Effector CD4-positive, alpha-beta T cell (primary cell): ENCODE measurements at regions not wholly inside any gene's neighbourhood (a gene's known extent, or its start where the extent isn't known, plus 50 kb on each side); places are given as distances from the start of the nearest gene placed in this dataset.

Source experiments
- DNase-seq: peaks from one replicate; pipeline ENCODE4 v3.0.0-alpha.2; 2020

- no peak for DNase-seq
Observed at GRCh38 chr6:165229216-165229615, 80.2 kb downstream of the C6orf118 start.

DNA sequence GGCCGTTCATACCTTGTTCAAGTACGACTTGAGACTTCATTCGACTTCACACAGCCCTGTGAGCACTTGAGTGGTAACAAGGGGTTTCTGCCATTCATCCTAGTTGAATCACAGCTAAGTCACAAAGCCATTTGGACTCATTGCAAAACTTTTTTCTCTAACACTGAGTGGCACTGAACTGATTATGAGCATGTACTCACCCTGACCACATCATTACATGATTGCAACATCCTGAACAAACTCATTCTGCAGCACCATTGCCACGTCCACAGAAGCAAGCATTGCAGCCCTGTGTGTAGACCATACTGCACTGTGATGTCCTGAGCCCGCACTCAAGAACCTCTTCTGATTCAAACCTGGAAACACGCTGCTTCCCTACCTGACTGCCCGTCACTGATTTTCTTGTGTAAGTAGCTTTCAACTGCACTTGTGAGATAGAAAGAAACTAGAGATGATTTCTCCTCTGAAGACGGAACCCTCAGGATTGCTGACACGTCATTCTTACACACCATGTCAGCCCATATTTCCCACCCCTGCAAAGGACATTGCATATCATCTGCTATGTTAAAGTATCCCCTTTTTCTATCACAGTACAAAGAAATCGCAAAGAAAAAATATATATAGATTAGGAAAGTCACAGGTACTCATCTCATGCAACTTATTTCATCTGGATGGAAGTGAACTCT lies 81.6 kb downstream of the C6orf118 start:
- no peak for DNase-seq

GRCh38 chr6:165223736-165224135 lies 85.7 kb downstream of the C6orf118 start:
- no peak for DNase-seq

DNA sequence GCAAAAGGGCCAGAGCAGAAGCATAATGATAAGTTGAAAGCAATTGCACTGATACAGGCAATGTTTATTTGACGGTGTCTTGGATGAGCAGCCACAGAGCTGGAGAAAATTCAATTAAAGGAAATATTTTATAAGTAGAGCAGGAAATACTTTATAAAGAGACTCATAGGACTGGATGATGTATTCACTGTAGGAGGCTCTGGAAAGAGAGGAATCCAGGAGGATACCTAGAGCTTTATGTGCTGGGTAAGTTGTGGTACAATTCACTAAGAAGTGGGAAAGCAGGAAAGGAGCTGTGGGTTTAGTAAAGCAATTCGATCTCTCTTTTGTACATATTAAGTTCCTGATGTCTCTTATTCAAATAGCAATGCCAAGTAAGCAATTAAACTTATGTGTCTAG lies 86.3 kb downstream of the C6orf118 start:
- no peak for DNase-seq

DNA sequence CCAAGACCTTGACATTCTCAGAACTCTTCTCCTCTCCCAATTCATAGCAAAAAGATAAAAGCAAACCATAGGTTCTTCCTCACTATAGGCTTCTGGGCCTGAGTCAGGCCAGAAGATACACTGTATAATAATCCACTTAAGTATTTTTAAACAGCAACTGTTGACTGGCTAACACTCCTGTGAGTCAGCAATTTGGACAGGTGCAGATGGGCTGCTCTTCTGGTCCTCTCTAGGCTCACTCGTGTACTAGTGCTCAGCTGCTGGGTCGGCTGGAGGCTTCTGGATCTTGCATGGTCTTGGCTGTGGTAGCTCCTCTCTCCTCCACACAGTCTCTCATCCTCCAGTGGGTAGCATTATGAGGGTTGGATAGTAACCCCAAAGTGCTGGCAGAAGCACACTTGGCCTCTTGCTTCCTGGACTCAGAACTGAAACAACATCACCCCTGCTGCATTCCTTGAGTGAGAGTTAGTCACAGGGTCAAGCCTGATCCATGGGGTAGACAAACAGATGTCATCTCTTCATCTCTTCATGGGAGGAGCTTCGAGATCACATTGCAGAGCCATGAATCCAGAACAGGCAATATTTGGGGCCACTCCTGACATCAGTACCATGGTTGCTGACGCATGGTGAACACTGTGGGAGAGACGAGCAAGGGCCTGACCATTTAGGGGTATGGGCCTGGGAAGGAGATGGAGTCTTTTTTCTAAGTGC lies 86.9 kb downstream of the C6orf118 start:
- no peak for DNase-seq

DNA sequence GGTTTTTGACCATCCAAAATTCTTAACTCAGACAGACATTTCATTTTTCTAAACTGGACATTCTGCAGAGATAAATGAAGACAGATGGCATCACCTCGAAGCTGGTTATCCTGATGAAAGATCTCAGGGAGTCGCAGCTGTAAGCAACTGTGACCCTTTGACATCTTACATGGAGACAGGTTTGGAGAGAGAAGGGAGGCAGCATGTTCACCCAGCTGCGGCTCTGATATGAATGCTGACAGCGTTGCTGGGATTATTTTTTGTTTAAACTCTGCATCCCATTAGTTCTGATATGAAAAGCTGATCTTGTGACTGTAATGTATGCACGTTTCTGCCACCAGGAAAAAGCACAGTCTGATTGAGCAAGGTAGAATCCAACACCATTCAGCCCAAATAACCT lies 89.4 kb downstream of the C6orf118 start:
- DNase-seq: no peak

DNA sequence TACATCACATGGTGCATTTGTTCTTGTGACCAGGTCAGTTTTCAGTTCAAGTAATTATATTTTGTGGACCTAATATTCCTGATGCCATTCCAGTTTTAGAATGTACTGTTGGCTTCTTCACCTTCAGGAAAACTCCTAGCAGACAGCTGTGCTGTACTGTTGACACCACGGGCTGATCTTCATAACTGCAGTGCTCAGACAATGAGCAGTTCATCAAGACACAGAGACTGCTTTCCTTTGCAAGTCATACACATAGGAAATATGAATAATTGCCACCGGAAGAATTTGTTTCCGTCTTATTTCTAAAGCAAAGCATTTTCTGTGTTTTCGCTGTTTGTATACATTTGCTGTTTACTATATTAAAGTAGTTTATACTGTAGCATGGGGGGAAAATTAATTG lies 89.8 kb downstream of the C6orf118 start:
- DNase-seq: no peak

DNA sequence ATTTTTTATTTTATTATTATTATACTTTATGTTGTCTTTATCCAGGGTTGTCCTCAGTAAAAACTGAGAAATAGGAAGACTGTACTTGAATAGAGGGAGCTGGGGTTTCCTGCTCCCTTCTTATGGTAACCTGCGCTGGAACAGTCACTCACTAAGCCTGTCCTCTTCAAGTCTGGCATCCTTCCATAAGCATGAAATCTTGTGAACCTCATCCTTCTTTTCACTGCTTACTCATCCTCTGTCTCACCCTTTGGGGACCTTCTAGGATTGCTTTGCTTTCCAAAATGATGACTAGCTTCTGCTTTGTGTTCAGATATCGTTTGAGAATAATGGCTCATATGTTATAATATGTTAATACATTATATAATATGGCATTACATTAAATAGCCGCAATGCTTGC lies 90.6 kb downstream of the C6orf118 start:
- DNase-seq: no peak

DNA sequence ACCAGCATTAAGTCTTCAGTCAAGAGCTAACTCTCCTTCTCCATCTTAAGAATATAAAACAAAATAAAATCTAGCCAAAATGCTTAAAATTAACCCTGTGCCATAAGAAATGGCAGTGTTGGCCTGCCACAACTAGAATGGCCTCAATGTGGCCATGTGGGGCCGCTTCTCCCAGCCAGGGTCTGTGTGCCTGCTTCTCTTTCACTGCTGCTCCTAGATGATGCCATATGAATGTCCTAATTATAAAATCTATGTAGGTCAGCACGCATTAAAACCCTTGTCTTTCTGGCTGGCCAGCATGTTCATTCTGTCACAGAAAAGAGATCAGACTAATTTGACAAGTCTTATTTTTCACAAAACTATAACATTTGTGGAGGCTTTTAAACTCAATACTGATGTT lies 102.6 kb downstream of the C6orf118 start:
- DNase-seq: no peak

DNA sequence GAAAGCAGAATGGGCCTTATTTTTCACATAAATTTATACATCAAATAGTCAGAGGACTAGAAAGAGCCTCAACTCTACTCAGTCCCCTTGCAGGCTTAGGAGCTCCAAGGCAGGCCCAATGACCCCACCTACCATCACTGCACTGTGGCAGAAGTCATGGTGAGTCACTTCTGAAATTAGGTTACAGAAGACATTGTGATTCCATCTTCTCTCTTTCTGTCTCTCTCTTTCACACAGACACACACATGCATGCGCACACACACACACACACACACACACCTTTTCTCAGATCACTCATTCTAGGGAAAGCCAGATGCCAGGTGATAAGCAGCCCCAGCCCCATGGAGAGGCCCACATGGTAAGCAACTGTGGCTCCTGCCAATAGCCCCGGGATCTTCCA lies 103.8 kb downstream of the C6orf118 start:
- DNase-seq: no peak

GRCh38 chr6:165204807-165205545 lies 104.4 kb downstream of the C6orf118 start:
- DNase-seq: no peak

- no peak for DNase-seq
Observed at GRCh38 chr6:165200178-165200577, 109.2 kb downstream of the C6orf118 start.

DNA sequence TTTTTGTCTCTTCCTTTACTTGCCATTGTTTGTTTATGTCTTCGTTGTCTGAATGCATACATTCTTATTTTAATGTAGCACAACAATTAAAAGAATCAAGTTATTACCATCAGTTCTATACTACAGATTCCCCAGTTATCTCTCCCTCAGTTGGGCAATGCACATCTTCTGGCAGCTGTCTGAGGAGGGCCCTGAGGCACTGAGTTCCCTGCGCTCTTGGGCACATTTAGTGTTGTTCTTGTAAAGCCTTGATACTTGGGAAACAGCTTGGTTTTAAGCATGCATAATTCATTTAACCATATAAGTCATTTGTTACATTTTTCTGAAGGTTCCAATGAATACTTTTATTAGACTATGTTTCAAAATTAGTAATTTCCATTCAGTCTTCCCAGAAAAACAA lies 117.9 kb downstream of the C6orf118 start:
- DNase-seq: no peak

- no peak for DNase-seq
Observed at GRCh38 chr6:165186441-165187205, 122.8 kb downstream of the C6orf118 start.

GRCh38 chr6:165186041-165186440 lies 123.4 kb downstream of the C6orf118 start:
- DNase-seq: no peak

GRCh38 chr6:165184192-165184979 lies 125.0 kb downstream of the C6orf118 start:
- no peak for DNase-seq

- no peak for DNase-seq
Observed at GRCh38 chr6:165183496-165184140, 125.8 kb downstream of the C6orf118 start.

DNA sequence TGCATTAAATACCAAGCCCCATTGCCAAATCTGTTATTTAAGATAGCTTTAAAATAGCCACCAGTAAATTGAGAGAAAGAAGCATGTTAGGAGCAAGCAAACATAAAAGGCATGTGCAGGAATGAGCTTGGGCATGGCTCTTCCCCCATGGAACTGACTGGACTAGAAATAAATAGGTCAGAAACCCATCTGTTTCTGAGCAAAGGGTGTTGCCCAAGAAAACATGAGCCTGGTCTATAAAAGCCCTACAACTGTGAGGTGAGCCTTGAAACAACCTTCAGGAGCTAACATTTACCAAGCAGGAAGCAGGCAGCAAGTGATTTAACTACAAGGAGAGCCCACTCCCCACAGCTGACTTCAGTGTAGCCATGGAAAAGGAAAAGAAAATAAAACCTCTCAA lies 126.3 kb downstream of the C6orf118 start:
- no peak for DNase-seq

GRCh38 chr6:165181951-165182414 lies 127.4 kb downstream of the C6orf118 start:
- no peak for DNase-seq

GRCh38 chr6:165178056-165178455 lies 131.3 kb downstream of the C6orf118 start:
- DNase-seq: no peak

DNA sequence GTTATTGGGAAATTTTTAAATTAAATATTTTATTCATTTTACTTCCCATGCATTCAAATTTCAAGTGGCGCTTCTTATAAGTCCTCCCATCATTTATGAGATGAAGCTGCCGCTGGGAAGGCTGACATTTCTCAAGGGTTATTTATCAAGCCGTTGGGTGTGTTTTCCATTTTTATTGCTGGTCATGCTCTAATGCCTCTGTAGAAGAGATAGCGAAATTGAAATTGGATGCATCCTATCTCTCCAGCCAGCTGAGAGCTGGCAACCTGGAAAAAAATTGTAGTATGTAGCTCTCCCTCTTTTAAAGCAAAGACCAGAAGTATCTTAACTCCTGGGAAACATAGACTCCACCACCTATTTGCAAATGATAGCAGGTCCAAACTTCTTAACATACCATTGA lies 135.9 kb downstream of the C6orf118 start:
- DNase-seq: no peak

- no peak for DNase-seq
Observed at GRCh38 chr6:165167861-165168260, 141.5 kb downstream of the C6orf118 start.
